ENCODE measurements at regions not wholly inside any gene's neighbourhood (a gene's known extent, or its start where the extent isn't known, plus 50 kb on each side); places are given as distances from the start of the nearest gene placed in this dataset.

GRCh38 chr2:57497489-57498096 lies 549.0 kb upstream of the VRK2 start:
- no peak for DNase-seq (ENCODE audit: low read depth in 2 of 2)

GRCh38 chr2:57504787-57505186 lies 541.8 kb upstream of the VRK2 start:
- DNase-seq (ENCODE audit: low read depth in 2 of 2) = no peak

- no peak for DNase-seq (ENCODE audit: low read depth in 2 of 2)
Observed at GRCh38 chr2:57509189-57509588, 537.4 kb upstream of the VRK2 start.

- no peak for DNase-seq (ENCODE audit: low read depth in 2 of 2)
Observed at GRCh38 chr2:57510704-57511103, 535.9 kb upstream of the VRK2 start.

GRCh38 chr2:57515366-57515765 lies 531.2 kb upstream of the VRK2 start:
- no peak for DNase-seq (ENCODE audit: low read depth in 2 of 2)

GRCh38 chr2:57516698-57517340 lies 529.8 kb upstream of the VRK2 start:
- no peak for DNase-seq (ENCODE audit: low read depth in 2 of 2)

- DNase-seq (ENCODE audit: low read depth in 2 of 2) = no peak
Observed at GRCh38 chr2:57523304-57523703, 523.3 kb upstream of the VRK2 start.

- no peak for DNase-seq (ENCODE audit: low read depth in 2 of 2)
Observed at GRCh38 chr2:57527685-57528084, 518.9 kb upstream of the VRK2 start.

- DNase-seq (ENCODE audit: low read depth in 2 of 2) = no peak
Observed at GRCh38 chr2:57528499-57528898, 518.1 kb upstream of the VRK2 start.

GRCh38 chr2:57534358-57534757 lies 512.2 kb upstream of the VRK2 start:
- no peak for DNase-seq (ENCODE audit: low read depth in 2 of 2)

- no peak for DNase-seq (ENCODE audit: low read depth in 2 of 2)
Observed at GRCh38 chr2:57536535-57537231, 509.9 kb upstream of the VRK2 start.

- no peak for DNase-seq (ENCODE audit: low read depth in 2 of 2)
Observed at GRCh38 chr2:57539761-57540160, 506.8 kb upstream of the VRK2 start.

- DNase-seq (ENCODE audit: low read depth in 2 of 2) = no peak
Observed at GRCh38 chr2:57542081-57542480, 504.5 kb upstream of the VRK2 start.

GRCh38 chr2:57543211-57543610 lies 503.4 kb upstream of the VRK2 start:
- no peak for DNase-seq (ENCODE audit: low read depth in 2 of 2)

- no peak for DNase-seq (ENCODE audit: low read depth in 2 of 2)
Observed at GRCh38 chr2:57544624-57545023, 502.0 kb upstream of the VRK2 start.

GRCh38 chr2:57546478-57546877 lies 500.1 kb upstream of the VRK2 start:
- no peak for DNase-seq (ENCODE audit: low read depth in 2 of 2)

- DNase-seq (ENCODE audit: low read depth in 2 of 2) = no peak
Observed at GRCh38 chr2:57549642-57550102, 496.9 kb upstream of the VRK2 start.

- DNase-seq (ENCODE audit: low read depth in 2 of 2) = no peak
Observed at GRCh38 chr2:57550912-57551311, 495.7 kb upstream of the VRK2 start.

GRCh38 chr2:57552885-57553284 lies 493.7 kb upstream of the VRK2 start:
- DNase-seq (ENCODE audit: low read depth in 2 of 2) = no peak

GRCh38 chr2:57554348-57554747 lies 492.3 kb upstream of the VRK2 start:
- no peak for DNase-seq (ENCODE audit: low read depth in 2 of 2)

GRCh38 chr2:57558312-57558711 lies 488.3 kb upstream of the VRK2 start:
- no peak for DNase-seq (ENCODE audit: low read depth in 2 of 2)

GRCh38 chr2:57562495-57562894 lies 484.1 kb upstream of the VRK2 start:
- no peak for DNase-seq (ENCODE audit: low read depth in 2 of 2)

GRCh38 chr2:57563015-57563414 lies 483.6 kb upstream of the VRK2 start:
- no peak for DNase-seq (ENCODE audit: low read depth in 2 of 2)

All from stimulated activated CD8-positive, alpha-beta memory T cell treated with anti-CD3 and anti-CD28 coated beads, Interleukin-7, amount 100 ng/mL, for 4 hours (primary cell).